ENCODE measurements at regions not wholly inside any gene's neighbourhood (a gene's known extent, or its start where the extent isn't known, plus 50 kb on each side); places are given as distances from the start of the nearest gene placed in this dataset.

GRCh38 chr9:80147866-80148265, 576.1 kb downstream of the TLE4 start:
- Histone ChIP-seq H3K56ac (ENCODE audit: insufficient read length, low read depth, low read length) (no peak overlapping the region), H3K23ac (ENCODE audit: insufficient read length, low read depth, low read length) (no peak overlapping the region), H3K4me1 (ENCODE audit: insufficient read depth, low read length) (no peaks in the 10 kb centered on the region), H3K4ac (ENCODE audit: low read depth, low read length) (no peak overlapping the region), H3K23me2 (ENCODE audit: insufficient read length, low read depth, low read length, poor library complexity, severe bottlenecking) (no peaks in the 10 kb centered on the region), H3K79me2 (ENCODE audit: insufficient read depth, low read length) (no peaks in the 10 kb centered on the region), H2BK5ac (ENCODE audit: insufficient read length, low read length) (no peak overlapping the region), H3K27me3 (ENCODE audit: insufficient read depth, low read length) (no peaks in the 10 kb centered on the region), H2AFZ (ENCODE audit: low read length) (no peak overlapping the region), H3K79me1 (ENCODE audit: insufficient read depth, low read depth, low read length, poor library complexity, severe bottlenecking) (no peaks in the 10 kb centered on the region), H4K8ac (replicated peaks; ENCODE audit: insufficient read length, low read depth, low read length) (no peak overlapping the region), H3T11ph (ENCODE audit: low read length) (no peak overlapping the region), H2BK12ac (ENCODE audit: insufficient read length, low read depth, low read length) (no peak overlapping the region), H2BK120ac (ENCODE audit: low read depth, low read length, poor library complexity, severe bottlenecking) (no peak overlapping the region), H3K4me2 (ENCODE audit: insufficient read depth, insufficient read length, low read length) (no peak overlapping the region), H3K9me3 (ENCODE audit: control insufficient read depth, low read depth, low read length) (no peaks in the 10 kb centered on the region), H4K91ac (ENCODE audit: insufficient read length, low read depth, low read length) (no peak overlapping the region), H2BK15ac (ENCODE audit: low read depth, low read length) (no peak overlapping the region), H4K5ac (ENCODE audit: insufficient read length, low read depth, low read length) (no peak overlapping the region), H4K20me1 (ENCODE audit: control insufficient read depth, insufficient read depth, insufficient read length) (no peaks in the 10 kb centered on the region), H2BK20ac (ENCODE audit: low read depth, low read length, poor library complexity, severe bottlenecking) (no peak overlapping the region), H3K14ac (ENCODE audit: insufficient read depth, low read length) (no peak overlapping the region), H3K9ac (ENCODE audit: extremely low read depth, insufficient read length, low read length) (no peak overlapping the region), H2AK5ac (ENCODE audit: insufficient read length, low read length) (no peak overlapping the region), H3K18ac (ENCODE audit: insufficient read length, low read depth, low read length) (no peak overlapping the region), H3K27ac (ENCODE audit: insufficient read length, low read depth, low read length) (no peak overlapping the region)
- no peak for TF ChIP-seq CTCF (conservative IDR thresholded peaks at IDR 0.05)
- Mint-ChIP-seq H3K4me1 (peaks cover 7 to 12% of the 10 kb centered on the region in 2 experiments), H3K27ac (no peak overlapping the region), H3K27me3 (ENCODE audit: low read depth) (no peaks in the 10 kb centered on the region; the same call in 1 of the 2 replicates), H3K4me3 (no peak overlapping the region), H3K9me3 (peaks cover 9 to 13% of the 10 kb centered on the region in 2 experiments), H3K36me3 (ENCODE audit: insufficient read depth in 1 of 3, low read depth in 3 of 3) (peaks cover 0 to 11% (median 0%) of the 10 kb centered on the region in 3 experiments; a peak in 2 of 7 replicates)
- WGBS (ENCODE audit: extremely low coverage, insufficient read length, low lambda C conversion rate) = no CpG with 5 or more reads among the region's 3 CpGs
- no peak for DNase-seq

All from H9 (cell line).